ENCODE measurements at regions not wholly inside any gene's neighbourhood (a gene's known extent, or its start where the extent isn't known, plus 50 kb on each side); places are given as distances from the start of the nearest gene placed in this dataset.
"Not testable (repeated sequence)": the region's sequence is repeated elsewhere in the genome, so short reads cannot be mapped to it uniquely, and the experiment has no call there.

DNA sequence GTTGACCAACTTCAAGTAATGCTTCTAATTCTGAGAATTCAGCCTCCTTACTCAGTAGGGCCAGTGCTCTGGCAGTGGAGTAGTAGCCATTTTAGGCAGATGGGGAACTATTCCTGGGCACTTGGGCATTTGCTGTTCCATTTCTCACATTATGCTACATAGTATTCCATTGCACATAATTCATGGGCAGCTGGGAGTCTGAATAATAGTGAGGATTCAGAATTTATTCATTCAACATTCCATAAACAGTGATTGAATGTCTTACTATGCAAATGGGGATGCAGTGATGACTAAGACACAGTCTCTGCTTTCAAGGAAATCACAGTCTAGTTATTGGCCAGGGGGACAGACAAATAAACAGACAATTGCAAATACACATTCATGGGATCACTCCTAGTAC lies 301.0 kb upstream of the KCNN2 start:
- DNase-seq: no peak

- DNase-seq: no peak
These were observed 298.7 kb upstream of the KCNN2 start for GRCh38 chr5:114062932-114063867.

DNA sequence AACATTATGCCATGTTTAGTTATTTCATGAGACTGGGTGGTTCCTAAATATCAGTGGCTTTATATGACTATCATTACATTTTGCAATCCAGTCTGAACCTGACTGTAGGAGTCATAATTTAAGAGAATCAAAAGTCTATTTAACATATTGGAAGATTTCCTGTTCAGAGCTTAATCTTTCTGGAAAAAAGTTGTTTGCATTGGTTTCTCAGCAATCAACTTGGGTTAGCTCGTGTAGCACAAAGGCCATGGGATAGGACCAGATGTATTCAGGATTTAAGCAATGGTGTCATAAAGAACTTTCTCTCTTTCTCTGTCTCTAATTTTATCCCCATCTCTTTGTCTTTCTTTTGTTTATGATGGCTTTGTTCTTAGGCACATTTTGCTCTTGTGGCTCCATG lies 296.0 kb upstream of the KCNN2 start:
- DNase-seq: no peak

GRCh38 chr5:114070093-114070722 lies 291.7 kb upstream of the KCNN2 start:
- no peak for DNase-seq

DNA sequence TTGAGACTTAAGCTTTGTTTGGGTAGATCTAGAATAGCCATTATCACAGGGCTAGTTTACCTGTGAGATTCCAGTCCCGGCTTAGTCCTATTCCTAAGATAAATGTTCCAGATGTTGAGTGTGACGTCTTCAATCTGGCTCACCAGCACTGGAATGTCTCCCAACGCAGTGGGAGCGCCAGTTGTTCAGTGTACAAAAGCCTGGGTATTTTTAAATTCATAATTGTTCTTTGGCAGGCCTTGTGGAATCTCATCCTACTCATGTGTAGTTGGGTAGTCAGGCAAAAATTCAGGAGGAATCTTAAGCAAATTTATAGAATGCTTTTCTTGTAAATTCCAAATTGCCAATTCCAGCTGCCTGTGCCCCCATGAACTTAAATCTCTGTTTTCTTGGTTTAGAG lies 272.6 kb upstream of the KCNN2 start:
- no peak for DNase-seq

DNA sequence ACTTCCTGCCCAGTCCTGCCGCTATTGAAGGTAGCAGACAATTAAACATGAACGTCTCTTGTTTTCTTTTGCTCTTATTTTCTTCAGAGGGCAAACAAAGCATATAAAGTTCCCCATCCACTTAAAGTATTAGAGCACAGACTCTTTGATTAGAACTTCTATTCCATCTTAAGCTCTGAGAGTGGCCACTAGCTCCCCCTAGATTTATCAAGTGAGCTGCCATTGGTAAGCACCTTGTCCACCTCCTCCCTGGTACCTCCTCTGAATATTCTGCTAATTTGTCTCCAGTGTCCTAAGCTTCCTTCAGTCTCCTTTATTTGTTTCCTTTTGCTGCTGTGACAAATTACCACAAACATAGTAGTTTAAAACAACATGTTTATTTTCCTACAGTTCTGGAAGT lies 264.3 kb upstream of the KCNN2 start:
- no peak for DNase-seq

DNA sequence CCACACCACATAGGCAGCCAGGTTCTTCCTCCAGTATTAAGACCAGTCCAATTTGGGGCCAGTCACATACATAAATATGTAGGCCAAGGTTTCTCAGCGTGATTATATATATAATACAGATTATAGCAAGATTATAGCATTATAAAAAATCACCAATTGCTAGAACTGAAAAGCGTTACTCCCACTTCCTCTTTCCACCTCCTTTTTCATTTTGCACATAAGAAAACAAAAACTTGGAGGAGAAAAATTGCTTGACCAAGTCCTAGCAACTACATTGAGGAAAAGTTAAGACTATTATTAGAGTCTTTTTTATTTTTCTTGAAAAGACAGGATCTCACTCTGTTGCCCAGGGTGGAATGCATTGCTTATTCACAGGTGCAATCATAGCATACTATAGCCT lies 262.7 kb upstream of the KCNN2 start:
- no peak for DNase-seq

- peak; percentile 43 for DNase-seq
These were observed 260.7 kb upstream of the KCNN2 start for GRCh38 chr5:114101153-114101552.

- no peak for DNase-seq
These were observed 248.3 kb upstream of the KCNN2 start for GRCh38 chr5:114113604-114114003.

GRCh38 chr5:114116981-114117380 lies 244.9 kb upstream of the KCNN2 start:
- no peak for DNase-seq

- no peak for DNase-seq
These were observed 243.4 kb upstream of the KCNN2 start for GRCh38 chr5:114118511-114118910.

- DNase-seq: no peak
These were observed 241.7 kb upstream of the KCNN2 start for GRCh38 chr5:114120166-114120565.

DNA sequence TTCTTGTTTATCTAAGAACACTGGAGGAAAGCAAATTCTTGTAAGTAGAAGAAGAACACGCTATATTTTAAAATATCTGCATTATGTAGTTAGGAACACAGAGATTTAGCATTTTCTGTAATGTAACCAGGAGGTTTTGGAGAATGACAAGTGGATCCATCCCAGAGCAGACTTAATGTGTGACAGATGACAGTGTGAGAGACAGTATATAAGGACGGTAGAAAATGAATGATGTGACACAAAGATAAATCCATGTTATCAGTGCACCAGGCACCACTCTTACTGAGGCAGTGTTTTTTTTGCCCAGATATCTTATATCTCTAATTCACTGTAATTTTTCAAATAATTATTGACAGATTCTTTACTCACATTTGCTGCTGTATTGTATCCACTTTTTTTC lies 239.0 kb upstream of the KCNN2 start:
- no peak for DNase-seq

DNA sequence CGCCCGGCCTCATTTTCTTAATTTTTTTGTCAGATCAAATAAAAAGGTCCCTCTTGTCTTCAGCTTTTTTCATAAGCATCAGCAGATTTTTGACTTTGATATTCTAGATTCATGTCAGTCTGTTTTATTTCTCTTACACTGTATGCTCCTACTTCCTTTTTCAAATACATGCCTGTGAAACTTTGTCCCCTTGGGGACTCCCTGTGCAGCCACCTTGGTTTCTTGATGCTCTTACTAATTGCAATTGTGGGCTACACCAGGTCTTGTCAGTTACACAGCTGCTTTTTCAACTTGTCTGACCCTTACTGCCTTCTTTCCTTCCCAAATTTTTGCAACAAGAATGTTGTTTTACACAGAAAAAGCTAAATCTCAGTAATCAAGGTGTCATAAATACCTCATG lies 238.2 kb upstream of the KCNN2 start:
- DNase-seq: no peak

GRCh38 chr5:114146398-114146797 lies 215.5 kb upstream of the KCNN2 start:
- DNase-seq: no peak

DNA sequence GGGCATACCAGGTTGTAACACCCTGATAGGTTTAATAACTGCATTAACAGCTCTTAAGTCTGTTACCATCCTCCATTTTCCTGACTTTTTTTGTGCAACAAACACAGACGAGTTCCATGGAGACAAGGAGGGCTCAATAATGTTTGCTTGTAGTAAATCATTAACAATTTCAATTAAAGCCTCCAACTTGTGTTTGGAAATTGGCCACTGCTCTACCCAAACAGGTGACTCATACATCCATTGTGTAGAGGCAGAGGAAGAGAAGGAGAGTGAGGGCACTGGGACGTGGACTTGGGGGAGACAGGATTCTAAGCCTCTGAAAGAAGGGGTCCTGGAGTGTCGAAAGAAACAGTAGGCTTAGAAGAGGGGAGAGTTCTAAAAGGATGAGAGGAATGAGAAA lies 213.6 kb upstream of the KCNN2 start:
- no peak for DNase-seq

- not testable (repeated sequence) for DNase-seq
These were observed 213.1 kb upstream of the KCNN2 start for GRCh38 chr5:114148728-114149127.

GRCh38 chr5:114152656-114153360 lies 209.1 kb upstream of the KCNN2 start:
- DNase-seq: no peak

DNA sequence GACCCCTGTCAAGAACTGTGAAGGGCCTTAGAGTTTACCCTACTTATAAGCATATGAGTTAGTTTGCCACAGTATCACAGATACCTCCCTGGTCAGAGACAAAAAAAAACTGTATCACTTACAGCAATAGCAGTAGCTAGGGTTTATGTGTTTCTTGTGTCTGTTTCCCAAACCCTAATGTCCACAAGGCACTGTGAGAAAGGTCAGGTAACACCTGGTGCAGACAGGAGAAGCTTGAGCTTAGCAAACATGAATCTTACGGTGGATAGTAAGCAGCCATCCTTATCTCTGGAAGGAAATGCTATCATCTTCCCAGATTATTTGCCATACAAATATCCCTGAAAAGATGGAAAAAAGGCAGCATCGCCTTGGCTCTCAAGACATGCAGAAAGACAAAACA lies 208.5 kb upstream of the KCNN2 start:
- DNase-seq: no peak

- DNase-seq: no peak
These were observed 208.0 kb upstream of the KCNN2 start for GRCh38 chr5:114153833-114154232.

DNA sequence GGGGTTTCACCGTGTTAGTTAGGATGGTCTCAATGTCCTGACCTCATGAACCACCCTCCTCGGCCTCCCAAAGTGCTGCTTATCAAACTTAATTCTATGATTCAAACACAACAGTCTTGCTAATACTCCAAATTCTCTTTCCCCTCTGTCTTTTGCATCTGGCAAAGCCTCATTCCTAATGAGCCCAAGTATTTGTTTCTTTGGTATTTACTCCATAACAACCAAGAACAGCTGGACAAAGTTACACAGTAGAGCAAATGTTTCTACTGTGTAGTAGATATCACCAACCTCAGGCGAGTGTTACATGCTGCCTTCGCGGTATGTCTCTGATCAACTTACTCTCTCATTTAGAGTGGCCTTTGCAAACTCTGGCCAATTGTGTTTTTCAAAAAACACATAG lies 195.8 kb upstream of the KCNN2 start:
- DNase-seq: no peak

GRCh38 chr5:114174131-114174530 lies 187.7 kb upstream of the KCNN2 start:
- no peak for DNase-seq

DNA sequence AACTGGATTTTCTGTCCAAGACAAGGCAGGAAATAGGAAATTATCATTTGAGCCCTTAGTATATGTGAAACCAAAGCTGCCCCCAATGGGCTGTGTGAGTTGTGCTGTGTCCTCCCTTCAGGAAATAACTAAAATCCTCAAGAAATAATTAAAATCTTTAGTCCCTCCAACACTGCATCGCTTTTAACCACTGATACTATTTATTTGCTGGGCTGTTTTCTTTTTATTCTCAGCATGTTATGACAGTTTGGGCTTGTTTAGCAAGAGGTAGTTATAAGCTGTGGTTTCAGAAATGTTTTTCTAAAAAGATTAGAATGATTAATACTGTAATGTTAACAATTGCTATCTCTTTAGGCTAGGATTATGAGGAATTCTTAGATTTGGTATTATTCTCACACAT lies 187.0 kb upstream of the KCNN2 start:
- no peak for DNase-seq

GRCh38 chr5:114176356-114176755 lies 185.5 kb upstream of the KCNN2 start:
- peak; percentile 66 for DNase-seq

All from HCEC 1CT (cell line).